SU-DHL-6 (cell line): ENCODE measurements at regions not wholly inside any gene's neighbourhood (a gene's known extent, or its start where the extent isn't known, plus 50 kb on each side); places are given as distances from the start of the nearest gene placed in this dataset.

ENCODE experiments used
- EZH2phosphoT487 ChIP-seq: fragments of 200-600 bp; sonication (generic), shearing (Covaris generic); conservative IDR thresholded peaks from 2 replicates; pipeline ENCODE4 v1.6.1; 2018; ENCODE audit warnings: mild to moderate bottlenecking, antibody characterized with exemption, low read length, moderate library complexity, mixed read lengths
- TF ChIP-seq, protein P1 (sequence below): fragments of 200-600 bp; sonication (generic); IDR thresholded peaks from one replicate; pipeline ENCODE4 v1.5.1; 2017; ENCODE audit warnings: antibody characterized with exemption, mild to moderate bottlenecking, low read length, moderate library complexity; ENCODE audit not compliant: insufficient read depth, poor library complexity, severe bottlenecking

DNA sequence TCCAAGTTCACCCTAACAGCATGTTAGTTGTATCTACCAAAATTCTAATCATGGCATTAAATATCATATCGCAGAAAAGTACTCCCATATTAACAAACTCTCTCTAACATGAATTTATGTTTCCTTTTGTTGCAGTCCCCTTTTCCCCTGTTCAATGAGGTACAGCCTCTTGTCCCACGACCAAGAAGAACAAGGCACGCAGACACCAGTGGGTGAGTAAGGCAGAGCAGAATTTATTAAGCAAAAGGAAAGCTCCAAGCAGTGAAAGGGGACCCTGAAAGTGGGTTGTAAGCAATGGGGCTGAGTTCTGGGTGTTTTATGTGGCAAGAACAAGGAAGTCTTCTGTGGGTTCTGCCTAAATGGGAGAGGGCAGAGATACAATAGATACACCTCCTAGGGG, 183.5 kb downstream of the LURAP1L start:
- TF ChIP-seq, protein P1, sequence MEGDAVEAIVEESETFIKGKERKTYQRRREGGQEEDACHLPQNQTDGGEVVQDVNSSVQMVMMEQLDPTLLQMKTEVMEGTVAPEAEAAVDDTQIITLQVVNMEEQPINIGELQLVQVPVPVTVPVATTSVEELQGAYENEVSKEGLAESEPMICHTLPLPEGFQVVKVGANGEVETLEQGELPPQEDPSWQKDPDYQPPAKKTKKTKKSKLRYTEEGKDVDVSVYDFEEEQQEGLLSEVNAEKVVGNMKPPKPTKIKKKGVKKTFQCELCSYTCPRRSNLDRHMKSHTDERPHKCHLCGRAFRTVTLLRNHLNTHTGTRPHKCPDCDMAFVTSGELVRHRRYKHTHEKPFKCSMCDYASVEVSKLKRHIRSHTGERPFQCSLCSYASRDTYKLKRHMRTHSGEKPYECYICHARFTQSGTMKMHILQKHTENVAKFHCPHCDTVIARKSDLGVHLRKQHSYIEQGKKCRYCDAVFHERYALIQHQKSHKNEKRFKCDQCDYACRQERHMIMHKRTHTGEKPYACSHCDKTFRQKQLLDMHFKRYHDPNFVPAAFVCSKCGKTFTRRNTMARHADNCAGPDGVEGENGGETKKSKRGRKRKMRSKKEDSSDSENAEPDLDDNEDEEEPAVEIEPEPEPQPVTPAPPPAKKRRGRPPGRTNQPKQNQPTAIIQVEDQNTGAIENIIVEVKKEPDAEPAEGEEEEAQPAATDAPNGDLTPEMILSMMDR, result no peak
- no peak for TF ChIP-seq EZH2phosphoT487
